ENCODE measurements at regions not wholly inside any gene's neighbourhood (a gene's known extent, or its start where the extent isn't known, plus 50 kb on each side); places are given as distances from the start of the nearest gene placed in this dataset.

DNA sequence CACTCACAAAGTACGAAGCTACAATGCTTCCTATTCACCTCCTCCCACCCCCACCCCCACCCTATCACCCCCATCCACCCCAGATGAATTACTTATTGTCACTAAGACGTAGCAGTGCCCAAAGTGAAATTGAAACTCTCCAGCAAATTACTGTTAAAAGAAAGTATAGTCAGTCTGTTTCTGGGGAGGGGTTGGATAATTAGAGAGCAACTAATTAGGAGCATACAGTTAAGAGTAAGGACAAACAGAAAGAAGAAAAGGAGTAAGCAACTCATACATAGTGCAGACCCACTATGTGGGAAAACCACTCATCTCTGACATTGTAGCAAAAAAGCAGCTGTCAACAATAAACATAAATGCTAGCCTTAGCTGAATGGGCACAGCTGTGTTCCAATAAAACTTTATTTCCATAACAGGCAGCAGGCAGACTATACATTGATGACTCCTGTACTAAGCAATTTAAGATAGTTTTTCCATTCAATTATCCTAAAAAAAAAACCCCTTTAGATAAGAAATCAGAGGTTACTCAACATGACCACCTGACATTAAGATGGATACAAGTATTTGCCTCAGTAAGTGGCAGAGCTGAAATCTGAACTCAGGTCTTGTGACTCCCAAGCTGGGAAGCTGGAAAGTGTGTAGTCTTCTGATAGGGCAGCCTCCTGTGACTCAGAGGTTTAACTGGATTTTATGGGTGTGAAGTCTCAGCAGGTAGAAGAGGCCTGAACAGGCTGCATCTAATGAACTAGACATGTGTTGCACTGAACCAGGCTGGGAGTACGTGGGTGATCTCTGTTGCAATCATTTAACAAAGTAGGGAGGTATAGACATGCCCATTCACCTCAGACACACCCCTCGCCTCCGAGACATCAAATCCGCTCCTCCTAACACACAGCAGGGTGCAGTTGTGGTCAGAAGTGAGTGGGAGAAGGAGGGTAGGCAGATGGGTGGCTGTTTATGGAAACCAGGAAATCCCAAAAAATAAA is 171.8 kb upstream of the KLF7 start:
- Histone ChIP-seq H3K36me3 (ENCODE audit: control insufficient read depth in 2 of 2, insufficient read depth in 2 of 2, low read length in 1 of 2) (no peaks in the 10 kb centered on the region), H2AFZ (ENCODE audit: control insufficient read depth, low read depth, low read length) (peak overlapping the region; percentile 61), H3K4me1 (ENCODE audit: control insufficient read depth, insufficient read depth, low read length) (peaks cover 41% of the 10 kb centered on the region), H3K9ac (ENCODE audit: control insufficient read depth, insufficient read depth, low read length) (peak overlapping the region; percentile 59), H3K4me2 (ENCODE audit: control insufficient read depth, insufficient read depth) (peak overlapping the region; percentile 64), H3K4me3 (no peak overlapping the region), H3K79me2 (ENCODE audit: control insufficient read depth, insufficient read depth, low read length) (no peaks in the 10 kb centered on the region), H4K20me1 (ENCODE audit: control insufficient read depth, insufficient read depth) (no peaks in the 10 kb centered on the region), H3K27ac (ENCODE audit: control insufficient read depth, insufficient read depth) (peak overlapping the region; percentile 78), H3K9me3 (replicated peaks; ENCODE audit: control insufficient read depth, insufficient read depth, low read length) (no peaks in the 10 kb centered on the region), H3K27me3 (replicated peaks in 1 of 2; ENCODE audit: control insufficient read depth in 2 of 2, insufficient read depth in 2 of 2, low read length in 1 of 2) (no peaks in the 10 kb centered on the region)
- intact Hi-C loops (cut with micrococcal nuclease; ENCODE audit: unreplicated experiment) (no loop called here), in situ Hi-C loops (cut with MboI) (loop anchor here (25.0 kb wide), 1 partner anchor 1625 kb away; no protein-coding TSS in a partner anchor)
- ChIA-PET SMC1A (ENCODE audit: uncharacterized antibody, unreplicated experiment) (interaction anchor here (0.6 to 3.1 kb wide), 22 partner anchors 8 to 643 kb away, joined by 3 to 25 read pairs (median 4); partner anchors contain the start of gene KLF7), RAD21 (ENCODE audit: unreplicated experiment) (interaction anchor here (0.6 to 4.5 kb wide), 11 partner anchors 8 to 1251 kb away, joined by 3 to 33 read pairs (median 4); partner anchors contain the start of gene KLF7), POLR2A (interaction anchor here (0.6 to 1.3 kb wide), 6 partner anchors 12 to 287 kb away, joined by 3 to 5 read pairs (median 4); no protein-coding TSS in a partner anchor), CTCF (interaction anchor here (0.6 to 1.9 kb wide), 6 partner anchors 8 to 783 kb away, joined by 3 to 9 read pairs (median 4); no protein-coding TSS in a partner anchor)
- DNase-seq (ENCODE audit: low read depth, low spot score) = no peak
- 50% methylated on average over 6 of the region's 6 CpGs for WGBS (ENCODE audit: insufficient coverage, insufficient replicate concordance, low lambda C conversion rate, missing lambda C conversion rate)
- peak; percentile 54 for FAIRE-seq
- BruUV-seq (replicated peaks) = no TSS peak
- peak; percentile 64 for ATAC-seq
- TF ChIP-seq, protein P1, sequence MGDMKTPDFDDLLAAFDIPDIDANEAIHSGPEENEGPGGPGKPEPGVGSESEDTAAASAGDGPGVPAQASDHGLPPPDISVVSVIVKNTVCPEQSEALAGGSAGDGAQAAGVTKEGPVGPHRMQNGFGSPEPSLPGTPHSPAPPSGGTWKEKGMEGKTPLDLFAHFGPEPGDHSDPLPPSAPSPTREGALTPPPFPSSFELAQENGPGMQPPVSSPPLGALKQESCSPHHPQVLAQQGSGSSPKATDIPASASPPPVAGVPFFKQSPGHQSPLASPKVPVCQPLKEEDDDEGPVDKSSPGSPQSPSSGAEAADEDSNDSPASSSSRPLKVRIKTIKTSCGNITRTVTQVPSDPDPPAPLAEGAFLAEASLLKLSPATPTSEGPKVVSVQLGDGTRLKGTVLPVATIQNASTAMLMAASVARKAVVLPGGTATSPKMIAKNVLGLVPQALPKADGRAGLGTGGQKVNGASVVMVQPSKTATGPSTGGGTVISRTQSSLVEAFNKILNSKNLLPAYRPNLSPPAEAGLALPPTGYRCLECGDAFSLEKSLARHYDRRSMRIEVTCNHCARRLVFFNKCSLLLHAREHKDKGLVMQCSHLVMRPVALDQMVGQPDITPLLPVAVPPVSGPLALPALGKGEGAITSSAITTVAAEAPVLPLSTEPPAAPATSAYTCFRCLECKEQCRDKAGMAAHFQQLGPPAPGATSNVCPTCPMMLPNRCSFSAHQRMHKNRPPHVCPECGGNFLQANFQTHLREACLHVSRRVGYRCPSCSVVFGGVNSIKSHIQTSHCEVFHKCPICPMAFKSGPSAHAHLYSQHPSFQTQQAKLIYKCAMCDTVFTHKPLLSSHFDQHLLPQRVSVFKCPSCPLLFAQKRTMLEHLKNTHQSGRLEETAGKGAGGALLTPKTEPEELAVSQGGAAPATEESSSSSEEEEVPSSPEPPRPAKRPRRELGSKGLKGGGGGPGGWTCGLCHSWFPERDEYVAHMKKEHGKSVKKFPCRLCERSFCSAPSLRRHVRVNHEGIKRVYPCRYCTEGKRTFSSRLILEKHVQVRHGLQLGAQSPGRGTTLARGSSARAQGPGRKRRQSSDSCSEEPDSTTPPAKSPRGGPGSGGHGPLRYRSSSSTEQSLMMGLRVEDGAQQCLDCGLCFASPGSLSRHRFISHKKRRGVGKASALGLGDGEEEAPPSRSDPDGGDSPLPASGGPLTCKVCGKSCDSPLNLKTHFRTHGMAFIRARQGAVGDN (IDR thresholded peaks at IDR 0.05) = 0 out of 2 replicates have a peak, but pooled peaks have one; percentile 42
- peak; percentile 33 for TF ChIP-seq CREM (IDR thresholded peaks at IDR 0.05; ENCODE audit: low read depth)
- no peak for TF ChIP-seq RAD21 (IDR thresholded peaks at IDR 0.05; ENCODE audit: insufficient read depth, low read depth, low read length)
- no peak for TF ChIP-seq NRF1 (conservative IDR thresholded peaks at IDR 0.05; ENCODE audit: low read depth, low read length)
- peak in 1 of 2 experiments; percentile 40; a peak in 1 of 4 replicates for TF ChIP-seq EP300 (IDR thresholded peaks at IDR 0.05; ENCODE audit: borderline replicate concordance in 1 of 2, control insufficient read depth in 1 of 2, low read depth in 2 of 2, low read length in 2 of 2)
- TF ChIP-seq ZNF217 (IDR thresholded peaks at IDR 0.05) = peak; percentile 54; the same call in 1 of the 2 replicates
- no peak for TF ChIP-seq GATAD2B (conservative IDR thresholded peaks at IDR 0.05; ENCODE audit: low read depth)
- TF ChIP-seq SPI1 (IDR thresholded peaks at IDR 0.05; ENCODE audit: borderline replicate concordance, insufficient read depth, low read depth, low read length) = no peak
- TF ChIP-seq DPF2 (IDR thresholded peaks at IDR 0.05) = peak; percentile 68
- no peak for TF ChIP-seq ESRRA (IDR thresholded peaks at IDR 0.05; ENCODE audit: low read length)
- TF ChIP-seq, protein P2, sequence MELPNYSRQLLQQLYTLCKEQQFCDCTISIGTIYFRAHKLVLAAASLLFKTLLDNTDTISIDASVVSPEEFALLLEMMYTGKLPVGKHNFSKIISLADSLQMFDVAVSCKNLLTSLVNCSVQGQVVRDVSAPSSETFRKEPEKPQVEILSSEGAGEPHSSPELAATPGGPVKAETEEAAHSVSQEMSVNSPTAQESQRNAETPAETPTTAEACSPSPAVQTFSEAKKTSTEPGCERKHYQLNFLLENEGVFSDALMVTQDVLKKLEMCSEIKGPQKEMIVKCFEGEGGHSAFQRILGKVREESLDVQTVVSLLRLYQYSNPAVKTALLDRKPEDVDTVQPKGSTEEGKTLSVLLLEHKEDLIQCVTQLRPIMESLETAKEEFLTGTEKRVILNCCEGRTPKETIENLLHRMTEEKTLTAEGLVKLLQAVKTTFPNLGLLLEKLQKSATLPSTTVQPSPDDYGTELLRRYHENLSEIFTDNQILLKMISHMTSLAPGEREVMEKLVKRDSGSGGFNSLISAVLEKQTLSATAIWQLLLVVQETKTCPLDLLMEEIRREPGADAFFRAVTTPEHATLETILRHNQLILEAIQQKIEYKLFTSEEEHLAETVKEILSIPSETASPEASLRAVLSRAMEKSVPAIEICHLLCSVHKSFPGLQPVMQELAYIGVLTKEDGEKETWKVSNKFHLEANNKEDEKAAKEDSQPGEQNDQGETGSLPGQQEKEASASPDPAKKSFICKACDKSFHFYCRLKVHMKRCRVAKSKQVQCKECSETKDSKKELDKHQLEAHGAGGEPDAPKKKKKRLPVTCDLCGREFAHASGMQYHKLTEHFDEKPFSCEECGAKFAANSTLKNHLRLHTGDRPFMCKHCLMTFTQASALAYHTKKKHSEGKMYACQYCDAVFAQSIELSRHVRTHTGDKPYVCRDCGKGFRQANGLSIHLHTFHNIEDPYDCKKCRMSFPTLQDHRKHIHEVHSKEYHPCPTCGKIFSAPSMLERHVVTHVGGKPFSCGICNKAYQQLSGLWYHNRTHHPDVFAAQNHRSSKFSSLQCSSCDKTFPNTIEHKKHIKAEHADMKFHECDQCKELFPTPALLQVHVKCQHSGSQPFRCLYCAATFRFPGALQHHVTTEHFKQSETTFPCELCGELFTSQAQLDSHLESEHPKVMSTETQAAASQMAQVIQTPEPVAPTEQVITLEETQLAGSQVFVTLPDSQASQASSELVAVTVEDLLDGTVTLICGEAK (IDR thresholded peaks at IDR 0.05; ENCODE audit: borderline replicate concordance) = peak; percentile 97

All from GM12878 (cell line).